ENCODE measurements at regions not wholly inside any gene's neighbourhood (a gene's known extent, or its start where the extent isn't known, plus 50 kb on each side); places are given as distances from the start of the nearest gene placed in this dataset.

- no peak for DNase-seq (ENCODE audit: low spot score)
Measured at GRCh38 chr1:213375002-213375401, 324.0 kb downstream of the RPS6KC1 start.

DNA sequence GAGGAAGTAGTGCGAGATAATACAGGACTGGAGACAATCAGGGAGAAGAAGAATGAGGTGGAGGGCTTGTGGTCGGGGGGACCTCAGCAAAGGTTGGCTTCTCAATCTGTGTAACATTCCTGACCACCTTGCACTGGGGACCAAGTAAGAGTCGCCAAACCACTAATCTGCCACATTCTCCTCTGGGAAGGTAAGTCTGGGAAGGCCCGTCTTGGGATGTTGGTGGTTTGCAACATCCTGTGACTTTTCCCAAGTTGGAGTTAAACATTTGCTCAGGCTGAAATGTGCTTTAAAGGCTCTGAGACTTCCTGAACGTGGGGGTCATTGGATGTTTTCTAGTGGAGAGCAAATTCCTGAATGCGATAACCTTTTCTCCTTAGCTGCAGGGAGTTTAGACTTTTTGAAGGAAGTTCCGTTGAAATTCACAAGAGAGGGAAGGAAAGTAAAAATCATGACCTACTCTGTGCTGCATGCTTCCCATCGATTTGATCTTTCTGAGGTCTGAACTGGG is 325.9 kb downstream of the RPS6KC1 start:
- no peak for DNase-seq (ENCODE audit: low spot score)

- DNase-seq (ENCODE audit: low spot score), result no peak
Measured at GRCh38 chr1:213380865-213381264, 329.8 kb downstream of the RPS6KC1 start.

DNA sequence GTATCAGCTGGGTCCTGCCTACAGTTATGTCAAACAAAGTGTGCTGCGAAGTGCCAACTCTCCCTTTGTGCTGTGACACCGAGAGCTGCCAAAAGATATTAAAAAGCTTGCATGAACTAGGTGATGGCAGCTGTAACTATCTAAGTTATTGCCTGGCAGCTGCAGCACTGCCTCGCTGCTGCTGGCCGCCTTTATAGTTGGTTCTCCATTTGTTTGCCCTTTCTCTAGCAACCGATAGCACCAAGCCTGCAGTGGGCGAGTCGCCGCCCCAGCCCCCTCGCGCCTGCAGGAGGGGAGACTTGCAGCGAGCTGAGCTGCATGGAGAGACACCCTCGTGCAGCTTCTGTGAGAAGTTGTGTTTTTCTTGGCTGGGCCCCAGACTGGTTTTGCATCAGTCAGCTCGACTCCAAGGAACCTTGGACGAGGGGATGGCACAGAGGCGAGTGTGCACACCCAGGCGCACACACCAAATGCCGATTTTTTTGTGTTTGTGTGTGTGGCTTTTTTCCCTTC is 330.6 kb downstream of the RPS6KC1 start:
- DNase-seq (ENCODE audit: low spot score), result no peak

DNA sequence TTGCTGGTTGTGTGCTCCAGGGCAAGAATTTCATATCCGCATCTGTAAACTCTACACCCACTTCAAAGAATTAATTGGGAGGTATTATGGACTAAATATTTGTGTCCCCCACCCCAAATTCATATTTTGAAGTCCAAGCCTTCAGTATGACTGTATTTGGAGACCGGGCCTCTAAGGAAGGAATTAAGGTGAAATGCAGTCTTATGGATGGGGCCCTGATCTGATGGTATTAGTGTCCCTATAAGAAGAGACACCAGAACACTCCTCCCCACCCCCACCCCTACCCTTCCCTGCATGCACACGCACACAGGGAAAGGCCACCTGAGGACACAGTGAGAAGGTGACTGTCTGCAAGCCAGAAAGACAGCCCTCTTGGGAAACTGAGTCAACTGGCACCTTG is 332.4 kb downstream of the RPS6KC1 start:
- no peak for DNase-seq (ENCODE audit: low spot score)

DNA sequence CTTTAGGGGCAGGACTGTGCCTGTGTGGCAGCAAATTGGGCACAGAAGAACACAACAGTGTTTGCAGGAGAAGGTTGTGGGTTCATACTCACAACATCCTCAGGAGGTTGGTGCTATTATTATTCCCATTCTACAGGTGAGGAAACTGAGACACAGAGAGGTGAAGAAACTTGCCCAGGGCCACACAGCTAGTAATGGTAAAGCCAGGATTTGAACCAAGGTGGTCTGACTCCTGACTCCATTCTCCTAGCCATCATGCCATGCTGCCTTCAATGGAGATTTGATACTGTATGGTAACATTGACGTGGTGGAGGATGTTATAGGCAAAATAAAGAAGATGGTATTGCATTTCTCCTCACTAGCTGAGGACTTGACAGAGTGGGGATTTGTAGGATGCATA is 334.2 kb downstream of the RPS6KC1 start:
- DNase-seq (ENCODE audit: low spot score), result no peak

- DNase-seq (ENCODE audit: low spot score), result no peak
Measured at GRCh38 chr1:213385806-213386324, 334.8 kb downstream of the RPS6KC1 start.

DNA sequence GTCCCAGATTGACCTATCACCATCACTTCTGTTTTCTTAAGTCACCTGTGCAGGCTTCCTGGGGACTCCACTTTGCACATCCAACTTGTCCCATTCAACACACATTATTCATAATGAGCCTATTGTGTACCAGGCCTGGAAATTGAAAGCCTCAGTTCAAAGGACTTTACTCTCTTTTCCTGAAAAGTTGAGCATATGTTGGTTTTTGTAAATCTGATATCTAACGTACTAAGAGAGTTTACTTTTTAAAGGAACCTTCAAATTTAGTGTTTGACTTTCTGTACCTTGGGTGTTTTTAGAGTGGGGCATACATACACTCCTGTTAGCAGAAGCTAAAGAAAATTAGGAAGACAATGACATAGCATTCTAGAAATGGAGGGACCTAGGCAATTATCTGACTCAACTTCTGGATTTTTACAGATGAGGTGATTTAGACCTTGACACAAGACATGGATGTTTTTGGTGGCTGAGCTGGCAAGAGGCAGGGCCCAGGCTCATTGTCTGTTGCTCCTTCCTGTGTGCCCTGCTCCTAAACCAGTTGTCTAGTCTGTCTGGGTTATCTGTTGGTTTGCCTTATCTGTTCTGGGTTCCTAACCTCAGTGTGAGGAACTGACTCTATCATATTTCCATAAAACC is 336.5 kb downstream of the RPS6KC1 start:
- no peak for DNase-seq (ENCODE audit: low spot score)

DNA sequence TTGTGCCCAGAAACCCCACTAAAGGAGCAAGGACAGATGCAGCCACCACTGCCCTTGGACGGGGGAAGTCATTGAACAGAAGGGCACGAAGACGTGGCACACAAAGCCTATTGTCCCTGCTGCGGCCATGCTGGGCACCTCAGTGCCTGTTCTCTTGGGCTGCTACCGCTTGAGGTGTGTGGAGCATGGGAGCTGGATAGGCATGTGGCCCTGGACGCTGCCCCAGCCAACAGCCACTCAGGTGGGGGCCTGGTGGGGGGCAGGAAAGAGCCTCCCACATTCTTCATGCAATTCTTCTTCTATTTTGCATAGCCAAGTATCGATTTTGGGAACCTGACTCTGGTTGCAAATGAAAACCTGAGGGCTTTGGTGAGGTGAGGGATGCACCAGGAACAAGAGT is 337.2 kb downstream of the RPS6KC1 start:
- no peak for DNase-seq (ENCODE audit: low spot score)

DNA sequence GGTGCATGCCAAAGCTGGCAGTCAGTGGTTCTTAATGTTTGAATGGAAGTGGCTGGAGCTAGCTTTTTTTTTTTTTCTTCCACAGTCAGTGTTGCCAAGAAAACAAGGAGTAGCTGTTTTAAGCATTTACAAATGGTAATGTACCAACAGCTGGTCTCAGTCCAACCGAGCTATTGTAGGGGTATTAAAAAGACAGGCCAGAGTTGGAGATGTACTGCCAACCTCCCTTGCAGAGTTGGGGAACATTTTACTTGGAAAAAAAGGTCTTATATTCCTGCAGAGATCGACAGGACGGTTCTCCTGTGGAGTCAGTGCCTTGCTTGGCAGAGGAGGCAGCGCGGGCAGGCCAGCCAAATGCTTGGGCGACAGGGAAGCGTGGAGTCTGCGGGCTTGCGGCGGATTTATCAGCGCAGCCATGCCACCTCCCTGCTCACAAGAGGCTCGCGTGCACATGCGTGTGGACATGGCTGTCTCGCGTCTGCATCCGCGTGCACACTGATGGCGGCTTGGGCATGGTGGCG is 338.1 kb downstream of the RPS6KC1 start:
- no peak for DNase-seq (ENCODE audit: low spot score)

DNA sequence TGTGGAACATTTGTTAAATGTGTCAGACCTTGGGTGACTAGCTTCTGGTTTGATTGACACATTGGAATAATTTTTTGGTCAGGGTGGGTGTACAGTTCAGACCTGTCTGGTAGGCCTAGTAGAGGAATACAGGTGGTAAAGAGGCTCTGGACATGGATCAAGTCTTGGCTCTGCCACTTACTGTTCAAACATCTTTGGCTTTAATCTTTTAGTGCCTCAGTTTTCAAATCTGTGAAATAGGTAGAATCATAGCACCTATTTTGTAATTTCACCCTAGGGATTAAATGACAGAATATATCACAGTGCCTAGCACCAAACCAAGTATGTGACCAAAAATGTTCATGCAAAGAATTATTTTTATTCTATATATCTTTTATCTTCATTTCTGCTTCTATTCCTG is 340.4 kb downstream of the RPS6KC1 start:
- DNase-seq (ENCODE audit: low spot score), result no peak

GRCh38 chr1:213393860-213394259 is 342.8 kb downstream of the RPS6KC1 start:
- DNase-seq (ENCODE audit: low spot score), result no peak

- DNase-seq (ENCODE audit: low spot score), result no peak
Measured at GRCh38 chr1:213394837-213395236, 343.8 kb downstream of the RPS6KC1 start.

DNA sequence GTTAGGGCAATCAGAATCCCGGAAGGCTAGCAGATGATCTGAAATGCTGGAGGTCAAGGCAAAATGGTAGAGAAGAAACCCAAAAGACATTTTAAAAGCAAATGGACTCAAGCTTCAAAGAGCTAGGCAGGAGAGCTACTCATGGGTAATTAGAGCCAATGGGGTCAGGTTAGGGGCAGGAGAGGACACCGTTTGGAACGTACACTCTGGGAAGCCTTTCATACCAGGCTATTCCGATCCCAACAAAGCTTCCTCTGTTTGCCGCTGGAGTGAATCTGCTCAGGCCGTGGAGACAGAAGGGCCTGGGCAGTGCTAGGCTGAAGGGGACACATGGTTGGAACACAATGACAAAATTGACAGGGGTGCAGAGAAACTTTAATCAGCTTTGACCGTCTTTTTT is 346.6 kb downstream of the RPS6KC1 start:
- no peak for DNase-seq (ENCODE audit: low spot score)

DNA sequence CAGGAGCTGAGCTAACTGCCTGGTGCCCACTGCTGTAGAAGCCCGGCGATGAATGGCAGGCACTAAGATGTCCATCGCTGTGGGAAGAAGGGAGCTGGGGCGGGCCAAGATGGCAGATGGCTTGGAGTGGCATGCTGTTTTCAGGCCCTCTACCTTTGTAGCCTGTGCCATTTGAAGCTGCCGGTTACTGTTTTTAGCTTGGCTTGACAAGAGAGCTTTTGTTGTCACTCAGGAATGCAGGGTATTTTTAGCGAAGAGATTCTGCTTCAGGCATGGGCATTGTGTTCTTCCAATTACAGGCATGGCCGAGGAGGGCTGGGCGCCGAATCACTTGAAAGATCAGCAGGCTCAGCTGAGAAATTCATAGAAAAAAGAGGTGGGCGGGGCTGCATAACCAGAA is 348.7 kb downstream of the RPS6KC1 start:
- no peak for DNase-seq (ENCODE audit: low spot score)

DNA sequence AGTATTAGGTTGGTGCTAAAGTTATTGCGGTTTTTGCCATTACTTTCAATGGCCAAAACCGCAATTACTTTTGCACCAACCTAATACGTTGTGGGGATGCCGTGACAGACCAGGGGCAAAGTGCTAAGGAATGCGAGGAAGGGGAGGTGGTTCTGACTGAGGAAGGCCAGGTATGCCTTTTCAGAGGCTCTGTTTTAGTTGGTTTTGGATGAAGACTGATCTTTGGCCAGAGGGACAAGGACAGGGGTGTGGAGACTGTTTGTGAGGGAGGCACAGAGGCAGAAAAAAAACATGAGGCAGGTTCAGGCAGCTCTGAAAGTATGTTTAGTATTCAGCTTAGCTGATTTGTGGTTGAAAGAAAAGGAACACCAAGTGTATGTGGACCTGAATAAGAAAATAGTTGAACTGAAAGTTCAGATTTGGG is 358.2 kb downstream of the RPS6KC1 start:
- DNase-seq (ENCODE audit: low spot score), result no peak

DNA sequence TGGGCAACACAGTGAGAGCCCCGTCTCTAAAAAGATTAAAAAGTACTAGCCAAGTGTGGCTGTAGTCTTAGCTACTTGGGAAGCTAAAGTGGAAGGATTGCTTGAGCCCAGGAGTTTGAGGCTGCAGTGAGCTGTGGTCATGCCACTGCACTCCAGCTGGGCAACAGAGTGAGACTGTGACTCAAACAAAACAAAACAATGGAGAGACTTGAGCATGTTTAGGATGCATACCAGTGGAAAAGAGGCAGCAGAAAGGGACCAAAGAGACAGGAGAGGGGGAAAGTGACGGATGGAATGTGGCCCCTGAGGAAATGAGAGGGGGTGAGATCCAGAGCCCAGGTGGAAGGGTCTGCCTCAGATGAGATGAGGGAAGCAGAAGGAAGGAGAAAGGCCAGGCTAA is 358.9 kb downstream of the RPS6KC1 start:
- DNase-seq (ENCODE audit: low spot score), result no peak

- no peak for DNase-seq (ENCODE audit: low spot score)
Measured at GRCh38 chr1:213414346-213414745, 363.3 kb downstream of the RPS6KC1 start.

- no peak for DNase-seq (ENCODE audit: low spot score)
Measured at GRCh38 chr1:213414911-213415310, 363.9 kb downstream of the RPS6KC1 start.

- DNase-seq (ENCODE audit: low spot score), result no peak
Measured at GRCh38 chr1:213415691-213416380, 364.8 kb downstream of the RPS6KC1 start.

DNA sequence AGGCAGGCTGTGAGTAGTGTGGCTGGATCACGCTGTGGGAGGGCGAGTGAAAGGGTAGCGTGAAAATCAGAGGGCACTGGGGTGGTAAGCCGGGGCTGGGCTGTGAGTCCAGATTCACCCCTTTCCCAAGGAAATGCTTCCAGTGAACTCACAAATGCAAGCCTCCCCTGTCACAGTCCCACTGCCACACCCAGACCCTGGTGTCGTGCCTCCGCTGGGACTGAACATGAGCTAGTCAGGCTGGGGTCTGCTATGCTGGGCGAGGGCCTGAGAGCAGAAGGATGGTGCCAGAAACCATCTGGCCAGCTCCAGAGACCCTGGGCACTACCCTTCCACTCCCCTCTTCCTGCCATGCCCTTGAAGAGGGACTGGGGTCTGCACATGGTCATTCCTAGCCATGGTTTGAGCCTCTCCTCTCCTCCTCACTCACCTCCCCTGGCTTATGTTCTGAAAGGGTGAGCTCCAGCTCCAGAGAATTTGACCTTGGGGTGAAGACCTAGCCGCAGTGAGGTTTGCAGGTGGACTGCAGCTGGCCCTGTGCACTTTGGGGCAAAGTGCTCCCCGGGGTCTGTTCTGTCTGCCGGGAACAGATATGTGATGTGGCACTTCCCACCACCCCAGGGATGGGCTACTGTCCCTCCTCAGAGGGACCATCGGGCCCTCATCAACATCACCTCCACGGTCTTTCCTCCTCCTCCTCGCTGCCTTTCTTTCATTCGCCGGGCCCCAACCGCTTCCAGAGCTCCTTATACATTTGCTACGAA is 365.6 kb downstream of the RPS6KC1 start:
- no peak for DNase-seq (ENCODE audit: low spot score)

GRCh38 chr1:213417225-213417820 is 366.3 kb downstream of the RPS6KC1 start:
- DNase-seq (ENCODE audit: low spot score), result no peak
